Stimulated activated memory B cell treated with anti-CD40 and anti-IgM and Interleukin-4, amounts not matched to agents 10 μg/mL and 1 μg/mL and 100 μg/mL, for 72 hours (primary cell): ENCODE measurements at regions not wholly inside any gene's neighbourhood (a gene's known extent, or its start where the extent isn't known, plus 50 kb on each side); places are given as distances from the start of the nearest gene placed in this dataset.

Source experiments
- ATAC-seq: fragments of 150-1000 bp; cut with Tn5 transposase; 2 replicates; pipeline ENCODE4 v1.10.0; 2021
- H3K27ac Mint-ChIP-seq: one replicate; pipeline ENCODE4 v1.8.0; 2022; ENCODE audit warnings: mild to moderate bottlenecking, mixed read lengths
- H3K27me3 Mint-ChIP-seq: one replicate; pipeline ENCODE4 v1.8.0; 2022; ENCODE audit warnings: mixed read lengths
- H3K36me3 Mint-ChIP-seq: one replicate; pipeline ENCODE4 v1.8.0; 2022; ENCODE audit warnings: mixed read lengths
- H3K4me1 Mint-ChIP-seq: one replicate; pipeline ENCODE4 v1.8.0; 2022; ENCODE audit warnings: mixed read lengths
- H3K4me3 Mint-ChIP-seq: one replicate; pipeline ENCODE4 v1.8.0; 2022; ENCODE audit warnings: mild to moderate bottlenecking, moderate library complexity, mixed read lengths
- H3K9me3 Mint-ChIP-seq: one replicate; pipeline ENCODE4 v1.8.0; 2022; ENCODE audit warnings: mixed read lengths

GRCh38 chr7:12117170-12117569 is 93.9 kb upstream of the TMEM106B start:
- ATAC-seq, result no peak
- Mint-ChIP-seq H3K27me3 (peaks cover 19% of the 10 kb centered on the region), H3K36me3 (no peaks in the 10 kb centered on the region), H3K4me3 (no peak overlapping the region), H3K27ac (no peak overlapping the region), H3K4me1 (no peaks in the 10 kb centered on the region), H3K9me3 (no peaks in the 10 kb centered on the region)

- Mint-ChIP-seq H3K27ac (no peak overlapping the region), H3K27me3 (no peaks in the 10 kb centered on the region), H3K4me3 (no peak overlapping the region), H3K4me1 (no peaks in the 10 kb centered on the region), H3K36me3 (no peaks in the 10 kb centered on the region), H3K9me3 (no peaks in the 10 kb centered on the region)
- ATAC-seq, result no peak
Observed at GRCh38 chr7:12119620-12120303, 91.3 kb upstream of the TMEM106B start.

DNA sequence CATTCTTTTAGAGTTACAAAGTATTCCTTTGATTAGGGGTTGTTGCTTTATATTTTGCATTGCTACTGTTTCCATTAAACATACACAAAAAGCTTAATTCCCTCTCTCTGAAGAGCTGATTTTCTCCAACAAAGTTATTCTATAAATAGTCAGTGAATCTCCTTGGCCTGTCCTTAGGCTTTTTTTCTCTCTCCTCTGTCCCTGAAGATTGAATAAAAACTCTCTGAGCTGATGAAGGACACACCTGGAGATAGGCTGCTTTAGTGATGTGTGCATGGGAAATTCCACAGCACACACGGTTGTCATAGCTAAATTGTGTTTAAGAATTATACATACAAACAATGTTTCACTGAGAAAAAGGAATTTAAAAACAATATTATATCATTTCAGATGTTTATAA is 90.5 kb upstream of the TMEM106B start:
- Mint-ChIP-seq H3K27ac (no peak overlapping the region), H3K9me3 (no peaks in the 10 kb centered on the region), H3K27me3 (no peaks in the 10 kb centered on the region), H3K4me3 (no peak overlapping the region), H3K4me1 (no peaks in the 10 kb centered on the region), H3K36me3 (no peaks in the 10 kb centered on the region)
- ATAC-seq, result no peak

DNA sequence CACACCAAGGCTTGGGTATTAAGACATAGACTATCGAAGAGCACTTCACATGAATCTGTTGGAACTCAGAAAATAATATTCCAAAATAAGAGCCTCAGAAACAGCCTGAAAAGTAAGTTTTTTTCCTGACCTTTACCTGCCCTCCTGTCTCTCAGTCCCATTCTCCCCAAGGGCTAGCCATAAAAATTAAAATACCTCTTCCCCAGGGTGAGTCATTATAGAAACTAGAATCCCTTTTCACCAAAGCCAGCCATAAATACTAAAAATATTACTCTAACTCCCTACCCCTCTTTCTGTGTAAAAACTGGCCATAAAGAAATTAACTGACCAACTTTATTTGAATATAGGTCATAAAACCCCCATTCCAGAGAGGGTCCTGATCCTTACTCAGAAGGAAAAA is 87.9 kb upstream of the TMEM106B start:
- H3K4me1 Mint-ChIP-seq, result no peaks in the 10 kb centered on the region

GRCh38 chr7:12124028-12124427 is 87.1 kb upstream of the TMEM106B start:
- no peaks in the 10 kb centered on the region for H3K4me1 Mint-ChIP-seq
- no peaks in the 10 kb centered on the region for H3K36me3 Mint-ChIP-seq
- no peak overlapping the region for H3K4me3 Mint-ChIP-seq
- H3K27me3 Mint-ChIP-seq, result no peaks in the 10 kb centered on the region
- no peak for ATAC-seq
- no peak overlapping the region for H3K27ac Mint-ChIP-seq
- H3K9me3 Mint-ChIP-seq, result no peaks in the 10 kb centered on the region

More for the DNA sequence above, 87.9 kb upstream of the TMEM106B start:
- no peak for ATAC-seq
- Mint-ChIP-seq H3K27ac (no peak overlapping the region), H3K36me3 (no peaks in the 10 kb centered on the region), H3K4me3 (no peak overlapping the region), H3K27me3 (no peaks in the 10 kb centered on the region), H3K9me3 (no peaks in the 10 kb centered on the region)

GRCh38 chr7:12127455-12127854 is 83.6 kb upstream of the TMEM106B start:
- H3K27me3 Mint-ChIP-seq, result no peaks in the 10 kb centered on the region
- H3K4me1 Mint-ChIP-seq, result no peaks in the 10 kb centered on the region
- no peaks in the 10 kb centered on the region for H3K9me3 Mint-ChIP-seq
- no peak overlapping the region for H3K4me3 Mint-ChIP-seq
- H3K27ac Mint-ChIP-seq, result no peak overlapping the region
- no peak for ATAC-seq
- H3K36me3 Mint-ChIP-seq, result no peaks in the 10 kb centered on the region

DNA sequence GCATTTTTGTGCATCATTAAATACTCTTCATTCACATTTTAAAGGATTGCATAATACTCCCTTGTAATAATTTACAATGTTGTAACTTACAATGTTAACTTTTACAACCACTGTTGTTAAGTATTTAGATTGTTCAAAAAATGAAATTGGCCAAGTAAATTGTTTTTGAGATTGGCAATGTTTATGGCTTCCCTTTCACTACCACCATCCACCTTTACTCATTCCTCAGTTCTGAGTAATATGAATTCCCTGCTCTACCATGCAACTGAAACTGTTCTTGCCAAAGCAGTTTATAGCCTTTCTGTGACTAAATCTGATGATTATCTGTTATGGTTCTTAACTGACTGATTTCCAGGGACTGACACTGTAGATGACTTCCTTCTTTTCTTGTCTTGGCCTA is 80.5 kb upstream of the TMEM106B start:
- no peak for ATAC-seq
- Mint-ChIP-seq H3K4me1 (no peaks in the 10 kb centered on the region), H3K36me3 (no peaks in the 10 kb centered on the region), H3K27me3 (no peaks in the 10 kb centered on the region), H3K9me3 (peaks cover 4% of the 10 kb centered on the region), H3K4me3 (no peak overlapping the region), H3K27ac (no peak overlapping the region)

- no peak overlapping the region for H3K4me3 Mint-ChIP-seq
- no peaks in the 10 kb centered on the region for H3K36me3 Mint-ChIP-seq
- ATAC-seq, result no peak
- H3K27me3 Mint-ChIP-seq, result no peaks in the 10 kb centered on the region
- H3K9me3 Mint-ChIP-seq, result peaks cover 4% of the 10 kb centered on the region
- H3K4me1 Mint-ChIP-seq, result no peaks in the 10 kb centered on the region
- no peak overlapping the region for H3K27ac Mint-ChIP-seq
Observed at GRCh38 chr7:12131122-12131521, 80.0 kb upstream of the TMEM106B start.

DNA sequence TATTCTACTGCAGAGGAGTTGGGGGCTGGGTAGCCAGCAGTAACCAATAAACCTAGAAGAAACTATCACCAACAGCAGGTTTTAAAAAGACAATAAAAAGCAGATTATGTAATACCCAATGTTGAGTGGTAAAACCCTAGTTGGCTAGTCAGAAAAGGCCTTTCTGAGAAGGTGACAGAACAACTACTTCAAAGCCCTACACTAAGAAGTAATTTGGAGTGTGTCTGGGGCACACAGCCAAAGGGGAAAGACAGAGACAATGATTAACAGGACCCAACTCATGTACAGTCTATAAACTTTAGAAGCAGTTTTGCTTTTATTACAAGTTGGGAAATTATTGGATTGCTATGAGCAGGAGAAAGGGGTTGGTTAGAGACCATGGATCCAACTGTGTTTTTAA is 77.2 kb upstream of the TMEM106B start:
- no peak overlapping the region for H3K27ac Mint-ChIP-seq
- peaks cover 4% of the 10 kb centered on the region for H3K9me3 Mint-ChIP-seq
- no peaks in the 10 kb centered on the region for H3K4me1 Mint-ChIP-seq
- peaks cover 11% of the 10 kb centered on the region for H3K27me3 Mint-ChIP-seq
- H3K36me3 Mint-ChIP-seq, result no peaks in the 10 kb centered on the region
- no peak for ATAC-seq
- H3K4me3 Mint-ChIP-seq, result no peak overlapping the region

DNA sequence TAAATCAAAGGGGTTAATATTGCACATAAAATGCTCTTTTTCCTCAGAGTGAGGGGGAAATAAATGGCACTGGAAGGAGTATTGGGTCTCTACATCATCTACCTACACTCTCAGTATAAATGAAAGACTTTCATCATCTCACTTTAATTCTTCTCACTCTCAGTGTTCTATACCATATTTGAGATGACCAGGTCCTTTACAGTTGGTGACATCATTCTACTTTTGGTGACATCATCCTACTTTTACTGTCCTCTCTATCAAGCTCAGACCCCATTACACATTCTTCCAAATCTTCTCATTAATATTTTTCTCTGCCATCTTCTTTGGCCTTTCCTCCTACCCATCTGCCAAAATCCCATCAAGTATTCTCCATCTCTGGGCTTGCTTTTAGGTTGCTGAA is 74.6 kb upstream of the TMEM106B start:
- Mint-ChIP-seq H3K4me1 (no peaks in the 10 kb centered on the region), H3K9me3 (peaks cover 4% of the 10 kb centered on the region), H3K4me3 (no peak overlapping the region), H3K27me3 (peaks cover 15% of the 10 kb centered on the region), H3K36me3 (no peaks in the 10 kb centered on the region), H3K27ac (no peak overlapping the region)
- ATAC-seq, result no peak

DNA sequence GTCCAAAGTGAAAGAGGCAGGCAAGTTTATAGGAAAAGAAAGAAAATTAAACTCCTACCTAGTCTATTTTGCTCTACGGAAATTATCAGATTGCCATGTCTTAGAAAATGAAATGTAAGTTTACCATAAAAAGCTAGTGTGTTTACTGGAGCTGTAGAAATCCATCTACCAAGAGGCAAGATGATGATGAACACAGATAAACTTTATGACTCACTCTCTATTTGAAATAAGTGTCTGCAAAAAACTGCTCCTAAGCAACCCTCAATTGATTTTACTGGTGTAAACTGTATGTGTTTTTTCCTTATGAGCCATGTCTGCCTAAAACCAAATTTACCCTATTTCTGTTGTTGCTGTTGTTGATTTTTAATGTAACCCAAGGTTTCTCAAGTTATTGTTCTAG is 73.8 kb upstream of the TMEM106B start:
- Mint-ChIP-seq H3K9me3 (peaks cover 4% of the 10 kb centered on the region), H3K4me3 (no peak overlapping the region), H3K4me1 (no peaks in the 10 kb centered on the region), H3K36me3 (no peaks in the 10 kb centered on the region), H3K27me3 (peaks cover 23% of the 10 kb centered on the region), H3K27ac (no peak overlapping the region)
- no peak for ATAC-seq

DNA sequence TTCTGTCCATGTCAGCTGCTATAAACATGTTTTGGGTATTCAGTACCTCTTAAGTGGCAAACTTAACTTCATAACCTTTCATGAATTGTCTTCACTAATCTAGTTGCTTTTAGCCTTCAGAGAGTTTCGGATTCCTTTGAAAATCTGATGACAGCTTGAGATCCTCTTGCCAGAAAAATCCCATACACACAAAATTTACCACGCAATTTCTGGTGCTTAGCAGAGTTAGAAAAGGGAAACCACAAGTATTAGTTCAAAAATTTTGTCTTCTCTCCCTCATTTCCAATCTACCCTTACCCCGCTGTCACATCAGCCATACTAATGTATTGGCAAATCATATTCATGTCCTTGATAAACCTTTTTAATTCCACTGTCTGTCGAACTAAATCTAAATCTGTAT is 72.7 kb upstream of the TMEM106B start:
- no peak overlapping the region for H3K4me3 Mint-ChIP-seq
- no peak for ATAC-seq

GRCh38 chr7:12139416-12139815 is 71.7 kb upstream of the TMEM106B start:
- Mint-ChIP-seq H3K27me3 (peaks cover 25% of the 10 kb centered on the region), H3K4me1 (no peaks in the 10 kb centered on the region), H3K36me3 (no peaks in the 10 kb centered on the region), H3K27ac (no peak overlapping the region), H3K9me3 (peaks cover 3% of the 10 kb centered on the region), H3K4me3 (no peak overlapping the region)
- no peak for ATAC-seq

More for the DNA sequence above, 72.7 kb upstream of the TMEM106B start:
- Mint-ChIP-seq H3K4me1 (no peaks in the 10 kb centered on the region), H3K27me3 (peaks cover 25% of the 10 kb centered on the region), H3K27ac (no peak overlapping the region), H3K9me3 (no peaks in the 10 kb centered on the region), H3K36me3 (no peaks in the 10 kb centered on the region)

GRCh38 chr7:12146813-12147212 is 64.3 kb upstream of the TMEM106B start:
- H3K4me3 Mint-ChIP-seq, result no peak overlapping the region
- no peaks in the 10 kb centered on the region for H3K4me1 Mint-ChIP-seq
- no peak for ATAC-seq
- H3K9me3 Mint-ChIP-seq, result peaks cover 3% of the 10 kb centered on the region
- H3K36me3 Mint-ChIP-seq, result no peaks in the 10 kb centered on the region
- H3K27ac Mint-ChIP-seq, result no peak overlapping the region
- H3K27me3 Mint-ChIP-seq, result peaks cover 7% of the 10 kb centered on the region

GRCh38 chr7:12152196-12152918 is 58.7 kb upstream of the TMEM106B start:
- H3K36me3 Mint-ChIP-seq, result no peaks in the 10 kb centered on the region
- ATAC-seq, result no peak
- no peak overlapping the region for H3K4me3 Mint-ChIP-seq
- no peak overlapping the region for H3K27ac Mint-ChIP-seq
- no peaks in the 10 kb centered on the region for H3K4me1 Mint-ChIP-seq
- H3K27me3 Mint-ChIP-seq, result peaks cover 9% of the 10 kb centered on the region
- H3K9me3 Mint-ChIP-seq, result no peaks in the 10 kb centered on the region

- Mint-ChIP-seq H3K9me3 (no peaks in the 10 kb centered on the region), H3K4me1 (no peaks in the 10 kb centered on the region), H3K4me3 (no peak overlapping the region), H3K27ac (no peak overlapping the region), H3K27me3 (peaks cover 9% of the 10 kb centered on the region), H3K36me3 (no peaks in the 10 kb centered on the region)
- no peak for ATAC-seq
Observed at GRCh38 chr7:12154119-12154518, 57.0 kb upstream of the TMEM106B start.
